HG03439 (cell line): ENCODE measurements at regions not wholly inside any gene's neighbourhood (a gene's known extent, or its start where the extent isn't known, plus 50 kb on each side); places are given as distances from the start of the nearest gene placed in this dataset.

Experiments used
- ATAC-seq: cut with Tn5 transposase; IDR thresholded peaks from one replicate; pipeline ENCODE4 v1.9.1; 2021; ENCODE audit warnings: mild to moderate bottlenecking, moderate library complexity; ENCODE audit not compliant: unreplicated experiment

DNA sequence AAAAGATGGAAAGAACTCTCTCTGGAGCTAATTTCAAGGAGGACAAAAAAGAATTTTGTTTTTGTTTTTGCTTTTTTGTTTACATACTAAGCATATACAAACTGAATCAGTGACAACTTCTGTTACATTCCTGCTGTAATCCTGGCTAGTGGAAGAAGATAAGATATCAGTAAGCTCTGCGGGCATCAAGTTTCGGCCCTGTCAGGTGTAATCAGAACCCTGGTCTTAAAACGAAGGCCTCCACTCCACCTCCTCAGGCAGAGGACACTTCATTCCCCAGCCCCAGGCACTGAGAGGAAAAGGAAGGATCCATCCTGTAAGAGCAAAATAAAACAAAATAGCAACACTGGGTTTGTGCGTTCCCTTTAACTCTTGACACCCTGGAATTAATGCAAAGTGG, 88.9 kb upstream of the ARHGAP29 start:
- ATAC-seq, result no peak

DNA sequence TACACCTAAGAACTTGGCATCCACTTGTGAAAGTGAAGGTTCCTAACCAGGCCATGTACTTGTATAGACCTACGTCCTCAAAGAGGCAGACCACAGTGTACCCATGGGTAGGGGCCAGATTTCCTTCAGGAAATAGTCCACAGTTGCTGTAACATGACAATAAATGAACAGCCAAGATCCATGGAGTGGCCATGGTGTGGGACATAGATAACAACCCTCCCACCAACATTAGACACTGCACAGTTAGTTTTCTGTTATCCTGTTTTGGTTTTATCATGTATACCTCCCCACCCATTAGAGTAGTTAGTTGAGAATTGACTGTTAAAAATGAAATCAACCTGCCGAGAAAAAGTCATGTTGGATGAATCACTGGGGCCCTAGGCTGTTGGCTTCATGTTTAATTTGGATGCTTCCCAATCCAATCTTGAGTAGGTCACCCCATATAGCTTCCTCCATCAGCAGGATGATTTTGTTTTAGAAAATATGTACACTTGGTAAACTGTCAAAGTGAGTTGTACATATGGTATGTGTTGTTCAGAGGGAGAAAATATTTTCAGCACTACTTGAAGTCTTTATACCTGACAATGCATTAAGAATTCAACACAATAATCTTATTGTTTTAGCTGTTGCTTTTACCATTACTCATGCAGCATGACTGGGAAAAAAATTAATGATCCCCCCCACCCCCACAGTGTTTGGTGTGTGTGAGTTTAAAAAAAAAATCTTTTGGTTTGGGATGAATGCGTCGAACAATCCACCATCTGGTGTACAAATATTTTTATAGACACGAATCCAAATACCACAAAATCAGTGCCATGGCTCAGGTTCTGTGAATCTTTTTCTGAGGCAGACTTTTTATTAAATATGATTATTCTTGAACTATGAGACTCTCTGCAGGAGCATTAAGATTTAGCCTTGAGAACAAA, 88.3 kb upstream of the ARHGAP29 start:
- ATAC-seq, result no peak

DNA sequence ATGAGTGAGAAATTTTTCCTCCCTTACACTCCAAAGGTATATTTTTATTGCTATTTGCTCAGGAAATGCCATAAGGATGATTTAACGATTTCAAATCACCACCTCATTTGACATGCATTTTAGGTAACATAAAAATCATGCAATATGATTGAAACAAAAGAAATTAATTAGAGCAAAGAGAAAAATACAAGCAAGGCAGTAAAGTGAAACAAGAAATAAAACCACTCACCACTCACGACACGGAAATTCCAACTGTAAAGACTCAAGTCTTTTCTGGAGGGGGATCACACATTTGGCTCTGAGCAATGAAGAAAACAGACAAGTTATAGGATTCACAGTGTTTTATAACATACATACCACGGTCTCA, 86.8 kb upstream of the ARHGAP29 start:
- no peak for ATAC-seq

DNA sequence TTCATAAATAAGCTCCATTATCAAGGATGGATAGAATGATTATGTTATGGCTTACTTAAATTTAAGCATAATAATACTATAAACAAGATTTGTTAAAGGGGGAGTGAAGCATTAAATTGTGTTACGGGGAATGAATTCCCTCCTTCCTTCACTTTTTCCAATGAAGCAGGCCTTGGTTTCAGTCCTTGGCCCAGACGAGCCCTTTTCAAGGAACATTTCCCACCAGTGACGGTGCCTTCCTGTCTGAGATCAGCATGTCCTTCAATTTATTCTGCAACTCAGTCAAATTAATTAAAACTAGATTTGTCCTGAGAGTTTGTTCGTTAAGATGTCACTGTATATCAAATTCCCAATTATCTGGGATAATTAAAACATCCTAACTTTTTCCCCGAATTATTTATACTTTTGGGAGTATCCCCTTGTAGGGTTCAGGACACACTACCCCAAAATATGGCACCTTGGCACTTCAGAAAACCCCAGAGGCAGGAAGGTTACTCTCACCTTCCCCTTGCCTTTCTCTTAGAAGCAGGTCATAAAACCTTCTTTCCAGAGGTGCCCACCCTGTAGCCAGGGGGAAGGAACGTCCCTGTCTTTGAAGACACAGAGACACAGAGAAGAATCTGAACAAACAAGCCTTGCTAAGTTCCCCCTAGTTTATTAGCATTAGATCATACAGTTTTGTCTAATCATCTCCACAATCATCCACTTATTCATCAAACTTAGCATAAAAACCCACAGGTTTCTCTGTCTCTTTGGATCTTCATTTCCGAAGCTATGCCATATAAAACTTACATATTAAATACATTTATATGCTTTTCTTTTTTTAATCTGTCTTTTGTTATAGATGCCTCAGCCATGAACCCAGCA, 86.2 kb upstream of the ARHGAP29 start:
- no peak for ATAC-seq

DNA sequence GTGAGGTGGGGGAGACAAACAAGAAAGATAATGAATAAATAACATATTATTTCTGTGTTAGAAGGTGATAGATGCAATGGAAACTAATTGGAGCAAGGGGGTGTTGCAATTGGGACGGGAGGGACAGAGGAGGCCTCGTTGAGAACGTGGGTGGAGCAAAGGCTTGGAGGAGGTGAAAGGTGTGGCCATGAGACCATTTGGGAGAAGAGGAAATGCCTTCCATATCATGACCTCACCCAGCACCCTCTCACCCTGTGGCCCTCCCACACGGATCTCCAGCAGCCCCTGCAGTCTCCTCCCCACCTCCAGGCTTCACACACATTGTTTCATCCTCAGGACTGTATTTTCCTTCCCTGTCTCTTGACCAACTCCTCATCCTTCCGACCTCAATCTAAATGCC, 85.3 kb upstream of the ARHGAP29 start:
- no peak for ATAC-seq

DNA sequence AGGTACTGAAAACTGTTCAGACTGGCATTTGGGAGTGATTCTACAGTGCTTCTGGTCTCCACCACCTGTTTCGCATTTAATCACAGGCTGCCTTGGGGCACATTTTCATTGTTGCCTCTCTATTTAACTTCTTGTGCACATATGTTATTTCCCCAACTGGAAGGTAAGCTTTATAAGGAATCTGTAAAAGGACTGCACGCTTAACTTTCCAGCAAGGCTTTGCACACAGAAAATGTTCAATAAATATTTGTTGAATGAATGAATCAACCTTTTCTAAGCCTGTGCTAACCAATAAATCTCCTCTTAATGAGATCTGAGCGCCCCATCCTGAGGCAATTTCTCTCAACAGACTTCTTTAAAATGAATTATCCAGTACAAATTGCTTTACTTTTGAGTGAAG, 84.3 kb upstream of the ARHGAP29 start:
- ATAC-seq, result no peak

DNA sequence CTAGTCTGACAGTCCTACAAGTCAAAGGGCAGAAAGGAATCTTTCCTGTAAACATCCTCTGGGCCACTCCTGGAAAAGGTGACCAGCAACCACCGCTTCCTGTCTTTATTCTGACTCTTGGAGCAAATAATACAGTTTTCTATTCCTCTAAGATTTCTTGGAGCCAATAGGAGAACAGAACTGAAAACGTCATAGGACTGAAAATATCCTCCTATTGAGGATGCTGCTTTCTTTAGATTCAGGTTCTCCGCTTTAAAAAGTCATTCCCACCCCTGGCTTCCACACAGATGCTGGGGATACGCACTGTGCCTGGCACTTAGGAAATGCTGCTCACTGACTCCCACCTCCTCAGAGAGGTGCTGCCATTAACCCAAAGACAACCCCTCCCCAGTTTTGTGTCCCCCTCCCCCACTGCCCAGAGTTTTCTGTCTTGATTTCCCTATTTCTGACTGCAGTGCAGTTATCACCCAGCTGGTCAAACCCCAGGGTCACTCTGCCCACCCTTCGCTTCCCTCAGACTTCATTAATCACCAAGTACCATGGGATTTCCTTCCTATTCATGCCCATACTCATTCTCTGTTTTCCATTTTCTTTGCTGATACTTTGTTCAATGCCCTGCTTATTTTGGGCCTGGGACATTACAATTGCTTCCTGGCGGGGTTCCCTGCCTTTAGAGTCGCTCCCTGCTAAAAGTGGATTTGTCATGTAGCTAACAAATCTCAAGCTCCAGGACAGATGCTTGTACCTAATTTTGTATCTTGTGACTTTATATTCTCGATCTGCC, 82.1 kb upstream of the ARHGAP29 start:
- ATAC-seq, result no peak

DNA sequence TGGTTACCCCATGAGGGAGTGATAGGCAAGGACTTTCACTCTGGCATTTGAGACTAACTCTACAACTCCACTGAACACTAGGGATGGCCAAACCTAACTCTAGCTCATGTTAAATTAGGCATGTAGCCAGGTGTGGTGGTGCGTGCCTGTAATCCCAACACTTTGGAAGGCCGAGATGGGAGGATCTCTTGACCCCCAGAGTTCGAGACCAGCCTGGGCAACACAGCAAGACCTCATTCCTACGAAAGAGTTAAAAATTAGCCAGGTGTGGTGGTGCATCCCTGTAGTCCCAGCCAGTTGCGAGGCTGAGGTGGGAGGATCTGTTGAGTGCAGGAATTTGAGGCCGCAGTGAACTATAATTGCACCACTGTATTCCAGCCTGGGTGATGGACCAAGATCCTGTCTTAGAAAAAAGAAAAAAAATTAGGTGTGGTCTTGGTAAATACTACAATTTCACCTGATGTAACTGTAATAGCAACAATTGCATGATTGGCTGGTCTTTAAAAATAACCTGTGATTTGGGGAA, 81.2 kb upstream of the ARHGAP29 start:
- no peak for ATAC-seq

DNA sequence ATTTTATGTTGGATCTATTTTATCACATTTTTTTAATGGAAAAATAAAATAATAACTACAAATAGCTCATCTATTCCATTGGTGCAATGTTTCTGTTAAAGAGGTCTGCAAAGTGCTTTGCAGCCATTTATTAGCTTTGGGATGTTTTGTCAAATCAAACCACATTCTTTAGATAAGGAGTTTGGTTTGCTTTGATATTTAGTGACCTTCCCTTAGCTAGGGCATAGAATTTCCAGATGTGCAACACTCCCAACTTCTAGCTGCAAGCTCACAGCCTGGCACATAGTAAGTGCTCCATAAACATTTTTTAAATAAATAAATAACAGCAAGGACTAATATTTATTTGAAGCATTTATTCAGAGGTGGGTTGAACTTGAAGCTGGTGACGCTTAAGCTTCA, 80.4 kb upstream of the ARHGAP29 start:
- ATAC-seq, result no peak

DNA sequence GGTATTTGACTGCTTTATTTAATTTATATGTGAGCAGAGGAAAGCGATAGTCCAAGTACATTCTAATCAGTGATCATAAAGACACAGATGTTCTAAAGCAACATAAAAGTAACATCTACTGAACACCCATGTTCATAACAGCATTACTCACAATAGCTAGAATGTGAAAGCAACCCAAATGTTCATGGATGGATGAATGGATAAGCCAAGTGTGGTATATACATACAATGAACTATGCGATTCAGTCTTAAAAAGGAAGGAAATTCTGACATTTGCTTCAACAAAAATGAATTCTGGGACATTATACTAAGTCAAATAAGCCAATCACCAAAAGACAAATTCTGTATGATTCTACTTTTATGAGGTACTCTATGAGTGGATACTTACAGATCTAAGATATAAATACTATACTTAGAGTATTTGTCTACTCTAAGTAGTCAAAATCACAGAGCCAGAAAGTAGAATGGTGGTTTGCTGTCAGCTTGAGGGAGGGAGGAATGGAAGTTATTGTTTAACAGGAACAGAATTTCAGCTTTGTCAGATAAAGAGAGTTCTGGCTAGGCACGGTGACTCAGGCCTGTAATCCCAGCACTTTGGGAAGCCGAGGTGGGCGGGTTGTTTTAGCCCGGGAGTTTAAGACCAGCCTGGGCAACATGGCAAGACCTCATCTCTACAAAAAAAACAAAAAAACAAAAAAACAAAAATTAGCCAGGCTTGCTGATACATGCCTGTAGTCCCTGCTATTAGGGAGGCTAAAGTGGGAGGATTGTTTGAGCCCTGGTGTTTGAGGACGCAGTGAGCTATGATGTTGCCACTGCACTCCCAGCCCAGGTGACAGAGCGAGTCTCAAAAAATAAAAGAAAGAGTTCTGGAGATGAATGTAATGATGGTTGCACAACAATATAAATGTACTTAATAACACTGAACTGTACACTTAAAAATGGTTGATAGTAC, 79.7 kb upstream of the ARHGAP29 start:
- no peak for ATAC-seq

DNA sequence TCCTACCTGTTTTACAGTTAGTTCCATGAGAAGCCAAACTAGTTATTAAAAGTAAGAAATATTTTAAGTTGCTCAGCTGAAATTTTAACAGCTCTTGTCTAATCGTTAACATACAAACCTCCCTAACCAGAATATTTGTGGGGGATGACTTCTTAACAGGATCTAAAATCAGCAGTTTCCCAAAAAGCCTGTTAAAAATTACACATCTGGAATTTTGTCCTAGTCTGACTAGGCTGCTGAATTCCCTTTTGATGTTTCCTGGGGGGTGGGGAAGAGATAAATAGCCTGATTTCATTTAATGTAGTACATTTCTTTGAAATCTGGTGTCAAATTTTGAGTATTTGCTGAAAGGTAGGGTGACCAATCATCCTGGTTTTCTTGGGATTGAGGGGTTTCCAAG, 78.8 kb upstream of the ARHGAP29 start:
- ATAC-seq, result no peak

DNA sequence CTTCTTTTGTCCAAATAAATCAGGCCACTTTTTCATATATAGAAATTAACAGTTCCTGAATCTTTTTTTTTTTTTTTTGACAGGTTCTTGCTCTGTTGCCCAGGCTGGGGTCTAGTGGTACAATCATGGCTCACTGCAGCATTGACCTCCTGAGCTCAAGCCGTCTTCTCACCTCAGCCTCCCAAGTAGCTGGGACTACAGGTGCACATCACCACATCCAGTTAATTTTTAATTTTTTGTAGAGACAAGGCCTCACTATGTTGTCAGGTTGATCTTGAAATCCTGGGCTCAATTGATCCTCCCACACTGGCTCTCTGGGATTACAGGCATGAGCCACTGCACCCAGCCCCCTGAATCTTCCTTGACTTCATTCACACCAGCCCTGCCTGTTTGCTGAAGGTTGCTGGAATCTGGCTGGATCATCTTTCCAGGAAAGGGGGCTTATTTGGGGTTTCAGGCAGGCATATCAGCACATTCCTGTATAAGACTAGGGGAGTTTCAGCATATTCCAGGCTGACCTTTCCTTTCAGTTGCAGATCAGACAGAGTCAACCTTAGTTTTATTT, 78.2 kb upstream of the ARHGAP29 start:
- ATAC-seq, result no peak

DNA sequence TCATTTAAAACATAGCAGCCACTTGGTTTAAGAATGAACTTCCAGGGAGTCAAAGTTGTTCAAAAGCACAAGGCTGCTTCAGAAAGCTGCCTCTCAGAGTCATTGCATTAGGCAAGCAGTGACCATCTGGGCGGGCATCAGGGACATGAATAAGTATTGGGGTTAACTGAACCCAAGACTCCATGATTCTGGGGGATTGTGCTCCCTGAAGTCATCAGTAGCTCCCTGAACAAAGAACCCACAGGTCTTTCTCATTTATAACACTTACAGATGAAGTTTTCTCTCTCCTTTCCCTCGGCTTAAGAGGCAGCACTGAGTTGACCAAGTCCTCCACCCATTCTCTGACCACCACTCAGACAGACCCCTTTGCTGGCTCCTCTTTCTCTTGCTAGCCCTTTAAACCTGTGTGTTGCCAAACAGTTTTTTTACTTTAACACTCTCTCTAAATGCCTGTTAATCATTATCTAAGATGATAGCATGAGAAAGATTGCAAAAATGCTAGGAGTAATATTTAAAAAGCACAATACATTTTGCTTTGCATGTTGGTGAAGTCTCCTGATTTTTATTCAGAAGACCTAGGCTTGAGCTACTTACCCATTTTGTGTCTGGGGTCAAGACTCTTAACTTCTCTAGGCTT, 77.0 kb upstream of the ARHGAP29 start:
- ATAC-seq, result no peak

DNA sequence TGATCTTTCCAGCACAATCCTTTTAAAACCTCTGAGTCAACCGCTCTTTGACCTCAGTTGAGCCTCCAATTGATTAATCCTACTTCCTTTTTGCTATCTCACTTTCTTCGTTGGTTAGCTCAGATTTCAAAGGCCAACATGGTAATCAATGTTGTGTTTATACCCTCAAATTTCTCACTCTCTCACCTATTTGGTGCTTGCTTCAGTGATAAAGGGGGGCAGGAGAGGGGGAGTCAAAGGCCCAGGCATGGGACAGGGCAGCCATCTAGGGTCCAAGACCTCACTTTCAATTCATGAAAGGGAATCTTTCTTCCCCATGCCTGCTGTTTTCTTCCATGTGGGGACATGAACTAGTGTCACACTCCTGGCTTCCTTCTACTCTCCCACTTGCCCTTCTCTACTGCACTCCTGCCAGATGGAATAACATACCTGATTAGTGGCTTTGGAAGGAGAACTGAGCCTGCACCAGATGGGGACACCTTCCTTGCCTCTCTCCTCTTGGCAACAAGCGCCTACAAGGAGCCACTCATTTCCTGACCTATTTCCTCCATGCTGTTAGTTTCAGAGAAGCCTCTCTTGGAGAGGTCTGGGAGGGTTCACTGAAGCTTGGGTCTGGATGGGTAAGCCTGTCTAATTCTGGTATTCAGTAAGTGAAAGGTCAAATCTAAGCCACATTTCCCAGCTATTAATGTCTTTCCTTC, 73.3 kb upstream of the ARHGAP29 start:
- ATAC-seq, result no peak

DNA sequence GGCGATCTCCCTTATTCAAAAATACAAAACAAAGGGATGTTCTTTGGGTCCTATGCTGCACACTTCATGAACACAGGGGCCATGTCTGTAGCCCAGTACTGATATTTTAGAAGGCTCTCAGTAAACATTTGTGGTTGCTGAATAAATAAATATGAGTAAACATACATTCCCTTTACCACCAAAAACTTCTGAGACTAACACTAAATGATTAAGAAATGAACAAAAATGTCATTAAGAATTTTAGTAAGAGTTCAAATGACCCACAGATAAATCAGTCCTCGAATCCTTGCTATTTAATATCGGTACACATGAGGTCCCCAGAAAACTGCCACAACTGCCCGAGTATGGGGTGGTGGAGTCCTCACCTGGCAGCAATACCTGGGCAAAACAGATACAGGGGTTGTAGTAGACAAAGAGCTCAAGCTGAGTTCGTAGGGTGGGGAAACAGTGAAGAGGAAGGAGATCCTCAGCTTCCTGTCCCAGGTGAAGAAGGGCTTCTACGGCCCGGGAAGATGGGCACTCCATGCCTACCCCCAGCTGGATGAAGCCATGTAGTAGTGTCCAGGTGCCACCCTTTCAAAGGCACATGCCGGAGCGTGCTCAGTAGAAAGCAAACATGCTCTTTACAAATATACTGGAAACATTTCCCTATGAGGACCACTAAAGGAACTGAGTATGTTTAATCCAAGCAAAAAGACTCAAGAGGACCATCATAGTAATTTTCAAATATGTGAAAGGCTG, 72.6 kb upstream of the ARHGAP29 start:
- no peak for ATAC-seq

DNA sequence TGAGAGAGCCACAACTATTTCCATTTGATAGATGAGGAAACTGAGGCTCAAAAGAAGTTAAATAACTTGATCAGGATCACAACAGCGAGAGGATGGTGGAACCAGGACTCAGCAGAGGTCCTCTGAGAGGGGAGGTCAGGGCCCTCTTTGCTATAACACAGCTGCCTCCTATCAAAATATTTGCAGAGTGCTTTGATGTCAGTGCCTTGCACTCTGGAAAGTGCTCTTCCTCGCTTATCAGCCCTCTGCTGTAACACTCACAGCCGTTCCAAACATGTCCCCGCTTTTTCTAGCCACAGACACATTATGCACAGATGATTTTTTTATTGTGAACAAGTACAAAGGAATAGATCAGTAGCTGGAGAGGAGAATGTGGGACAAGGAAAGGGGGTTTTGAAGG, 71.8 kb upstream of the ARHGAP29 start:
- no peak for ATAC-seq

DNA sequence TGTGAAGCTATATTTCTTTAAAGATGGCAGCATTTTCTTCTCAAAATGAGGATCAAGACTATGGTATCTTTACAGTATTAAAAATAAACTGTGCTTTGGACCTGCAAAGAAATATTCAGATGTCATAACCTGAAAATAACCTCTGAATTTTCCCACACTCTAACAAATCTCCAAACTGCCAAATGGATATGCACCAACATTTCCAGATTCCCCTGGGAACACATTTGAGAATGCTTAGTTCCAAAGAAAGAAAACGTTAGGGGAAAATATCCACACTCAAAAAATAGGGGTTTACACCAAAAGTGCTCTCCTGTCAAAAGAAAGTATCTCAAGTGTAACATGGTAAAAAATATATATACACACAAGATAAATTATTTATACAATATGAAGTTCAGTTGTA, 69.1 kb upstream of the ARHGAP29 start:
- no peak for ATAC-seq

DNA sequence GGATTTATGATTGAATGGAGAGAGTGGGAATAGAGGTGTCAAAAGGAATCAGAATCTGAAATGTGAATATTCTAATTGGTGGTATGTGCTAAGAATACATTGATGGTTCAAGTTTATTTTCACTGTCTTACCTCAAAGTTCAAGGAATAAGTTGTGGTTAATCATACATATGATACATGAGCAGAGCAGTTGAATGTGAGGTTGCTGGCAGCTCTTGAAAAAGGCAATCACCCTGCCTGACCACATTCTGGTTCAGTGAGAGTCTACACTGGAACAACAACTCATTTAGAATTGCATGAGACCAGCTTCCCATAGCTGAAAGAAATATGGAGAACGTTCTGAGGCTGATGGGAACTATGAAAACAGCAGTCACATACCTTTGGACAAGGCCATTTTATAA, 68.3 kb upstream of the ARHGAP29 start:
- no peak for ATAC-seq
